ENCODE measurements at regions not wholly inside any gene's neighbourhood (a gene's known extent, or its start where the extent isn't known, plus 50 kb on each side); places are given as distances from the start of the nearest gene placed in this dataset.

GRCh38 chr5:3019045-3019444 is 267.6 kb upstream of the IRX2 start:
- H3K36me3 ChIP-seq (ENCODE audit: control insufficient read depth, insufficient read depth, low read length): no peaks in the 10 kb centered on the region
- no peaks in the 10 kb centered on the region for H3K79me2 ChIP-seq (ENCODE audit: control insufficient read depth, insufficient read depth, low read length)
- H2AFZ ChIP-seq (ENCODE audit: low read depth, low read length): no peak overlapping the region
- peaks cover 0 to 6% of the 10 kb centered on the region in 2 experiments; a peak in 2 of 5 replicates for H3K27me3 ChIP-seq (ENCODE audit: control insufficient read depth in 2 of 2, insufficient read depth in 2 of 2, low read length in 2 of 2)
- H3K4me3 ChIP-seq: no peak overlapping the region
- no peaks in the 10 kb centered on the region for H4K20me1 ChIP-seq (replicated peaks; ENCODE audit: control insufficient read depth, insufficient read depth, low read length)
- FAIRE-seq (no peak), ATAC-seq (no peak), DNase-seq (ENCODE audit: extremely low read depth in 1 of 4, low spot score in 3 of 4) (no peak)
- no TSS peak for BruUV-seq (replicated peaks)
- in situ Hi-C loops (cut with MboI) (no loop called here), intact Hi-C loops (cut with micrococcal nuclease) (no loop called here)
- H3K9ac ChIP-seq (ENCODE audit: insufficient read depth in 1 of 2, low read depth in 2 of 2, low read length in 2 of 2): no peak overlapping the region
- H3K27ac ChIP-seq (ENCODE audit: extremely low read depth, low read depth, low read length): no peak overlapping the region
- H3K4me2 ChIP-seq (ENCODE audit: insufficient read depth, low read length): no peak overlapping the region
- no peaks in the 10 kb centered on the region for H3K4me1 ChIP-seq (replicated peaks in 1 of 2; ENCODE audit: control insufficient read depth in 2 of 2, insufficient read depth in 2 of 2, low read length in 2 of 2)
- ChIA-PET POLR2A (no interaction called here), CTCF (ENCODE audit: low intra/inter-chr PET ratio) (no interaction called here)
- TF ChIP-seq ZNF239 (CRISPR knock-in tag; IDR thresholded peaks at IDR 0.05) (no peak), TFE3 (CRISPR knock-in tag; IDR thresholded peaks at IDR 0.05) (no peak), DACH1 (IDR thresholded peaks at IDR 0.05; ENCODE audit: partially characterized antibody) (no peak), TCFL5 (CRISPR knock-in tag; conservative IDR thresholded peaks at IDR 0.05) (no peak)
- 7% methylated on average over 3 of the region's 3 CpGs for WGBS (ENCODE audit: insufficient coverage, low coverage, missing lambda C conversion rate)
- no peaks in the 10 kb centered on the region for H3K9me3 ChIP-seq (replicated peaks; ENCODE audit: control insufficient read depth, insufficient read depth, low read depth, low read length)
- H3K9me1 ChIP-seq (ENCODE audit: control insufficient read depth, insufficient read depth, low read length): no peaks in the 10 kb centered on the region

- Histone ChIP-seq H3K27ac (ENCODE audit: extremely low read depth, low read depth, low read length) (no peak overlapping the region), H3K4me3 (no peak overlapping the region), H3K9me3 (replicated peaks; ENCODE audit: control insufficient read depth, insufficient read depth, low read depth, low read length) (no peaks in the 10 kb centered on the region), H2AFZ (ENCODE audit: low read depth, low read length) (no peak overlapping the region), H4K20me1 (replicated peaks; ENCODE audit: control insufficient read depth, insufficient read depth, low read length) (no peaks in the 10 kb centered on the region; the same call in 1 of the 2 replicates), H3K9ac (ENCODE audit: insufficient read depth in 1 of 2, low read depth in 2 of 2, low read length in 2 of 2) (no peak overlapping the region), H3K79me2 (ENCODE audit: control insufficient read depth, insufficient read depth, low read length) (no peaks in the 10 kb centered on the region), H3K4me2 (ENCODE audit: insufficient read depth, low read length) (no peak overlapping the region), H3K4me1 (replicated peaks in 1 of 2; ENCODE audit: control insufficient read depth in 2 of 2, insufficient read depth in 2 of 2, low read length in 2 of 2) (no peaks in the 10 kb centered on the region), H3K36me3 (ENCODE audit: control insufficient read depth, insufficient read depth, low read length) (no peaks in the 10 kb centered on the region), H3K9me1 (ENCODE audit: control insufficient read depth, insufficient read depth, low read length) (no peaks in the 10 kb centered on the region), H3K27me3 (ENCODE audit: control insufficient read depth in 2 of 2, insufficient read depth in 2 of 2, low read length in 2 of 2) (no peaks in the 10 kb centered on the region)
- no peak for FAIRE-seq
- intact Hi-C loops (cut with micrococcal nuclease): no loop called here
- ChIA-PET CTCF (ENCODE audit: low intra/inter-chr PET ratio) (no interaction called here), POLR2A (no interaction called here)
- ATAC-seq: no peak
- in situ Hi-C loops (cut with MboI): no loop called here
- BruUV-seq (replicated peaks): no TSS peak
- DNase-seq (ENCODE audit: extremely low read depth in 1 of 4, low spot score in 3 of 4): no peak
- WGBS (ENCODE audit: insufficient coverage, low coverage, missing lambda C conversion rate): 0% methylated on average over 3 of the region's 3 CpGs
- TF ChIP-seq ZNF518B (CRISPR knock-in tag; IDR thresholded peaks at IDR 0.05) (no peak), PHB2 (IDR thresholded peaks at IDR 0.05; ENCODE audit: low read depth) (no peak), CLOCK (CRISPR knock-in tag; IDR thresholded peaks at IDR 0.05; ENCODE audit: borderline replicate concordance) (no peak), CREB1 (IDR thresholded peaks at IDR 0.05) (no peak), CREB1 (CRISPR knock-in tag; IDR thresholded peaks at IDR 0.05) (no peak)
Observed at GRCh38 chr5:3011764-3012017, 260.2 kb upstream of the IRX2 start.
